Caco-2 (cell line): ENCODE measurements at regions not wholly inside any gene's neighbourhood (a gene's known extent, or its start where the extent isn't known, plus 50 kb on each side); places are given as distances from the start of the nearest gene placed in this dataset.
"Not testable (repeated sequence)": the region's sequence is repeated elsewhere in the genome, so short reads cannot be mapped to it uniquely, and the experiment has no call there.

Experiments
- BruUV-seq: library from RNA; stranded (reverse); fragments of 400-500 nt; replicated peaks from 2 replicates; lab custom pipeline; 2021; lab: Mats Ljungman, UMichigan
- CTCF ChIA-PET: fragments of 300-600 bp; sonication (Branson Sonifier 250); formaldehyde crosslinking; loops from one replicate; lab custom pipeline; 2022; ENCODE audit warnings: antibody characterized with exemption; lab: Charles Lee
- POLR2A ChIA-PET: fragments of 300-600 bp; sonication (Branson Sonifier 250); formaldehyde crosslinking; loops from one replicate; lab custom pipeline; 2022; ENCODE audit warnings: antibody characterized with exemption; lab: Charles Lee
- DNase-seq, 2 experiments: peaks; one replicate each; pipeline versions ENCODE4 v3.0.0 to v3.0.0-alpha.2; 2020 to 2022
- H3K27me3 ChIP-seq: replicated peaks from 2 replicates; pipeline ENCODE4 v1.6.0; 2011; ENCODE audit warnings: low read length; ENCODE audit not compliant: control insufficient read depth, insufficient read depth
- H3K36me3 ChIP-seq: 2 replicates; pipeline ENCODE4 v1.5.1; 2011; ENCODE audit warnings: low read length; ENCODE audit not compliant: control insufficient read depth, insufficient read depth
- H3K4me1 ChIP-seq: fragments of 250-450 bp; sonication (Bioruptor Pico); 2 replicates; pipeline ENCODE4 v1.5.1; 2020; ENCODE audit warnings: mild to moderate bottlenecking
- H3K4me3 ChIP-seq: 2 replicates; pipeline ENCODE4 v1.5.1; 2011; ENCODE audit warnings: low read depth, mild to moderate bottlenecking, control low read depth, low read length
- H3K9me3 ChIP-seq: fragments of 250-450 bp; sonication (Bioruptor Pico); 2 replicates; pipeline ENCODE4 v1.5.1; 2020; ENCODE audit warnings: mild to moderate bottlenecking, moderate library complexity
- H3K27ac Mint-ChIP-seq: one replicate; pipeline ENCODE4 v1.8.0; 2022; ENCODE audit warnings: mixed read lengths; ENCODE audit not compliant: unreplicated experiment
- H3K27me3 Mint-ChIP-seq: one replicate; pipeline ENCODE4 v1.8.0; 2022; ENCODE audit warnings: mixed read lengths; ENCODE audit not compliant: insufficient read depth, unreplicated experiment
- H3K36me3 Mint-ChIP-seq: one replicate; pipeline ENCODE4 v1.8.0; 2022; ENCODE audit warnings: mild to moderate bottlenecking, mixed read lengths; ENCODE audit not compliant: insufficient read depth, unreplicated experiment
- H3K4me1 Mint-ChIP-seq: one replicate; pipeline ENCODE4 v1.8.0; 2022; ENCODE audit warnings: low read depth, mixed read lengths; ENCODE audit not compliant: unreplicated experiment
- H3K4me3 Mint-ChIP-seq: one replicate; pipeline ENCODE4 v1.8.0; 2022; ENCODE audit warnings: mild to moderate bottlenecking, moderate library complexity, mixed read lengths; ENCODE audit not compliant: unreplicated experiment
- H3K9me3 Mint-ChIP-seq: one replicate; pipeline ENCODE4 v1.8.0; 2022; ENCODE audit warnings: mixed read lengths; ENCODE audit not compliant: unreplicated experiment
- CTCF ChIP-seq, 2 experiments: fragments of 200-600 bp in 1 of 2; IDR thresholded peaks; 1 replicate in 1 of 2; 2 replicates in 1 of 2; pipeline versions ENCODE4 v1.5.1 to v1.8.0; 2011 to 2022; ENCODE audit warnings: antibody characterized with exemption in 1 of 2, control low read depth in 1 of 2, inconsistent platforms in 1 of 2, low read depth in 1 of 2, low read length in 1 of 2, mild to moderate bottlenecking in 1 of 2, moderate library complexity in 1 of 2; ENCODE audit not compliant: insufficient read depth in 1 of 2, severe bottlenecking in 1 of 2, unreplicated experiment in 1 of 2
- intact Hi-C: fragments of 100-400 bp; cut with micrococcal nuclease; formaldehyde crosslinking; loops from one replicate; pipeline ENCODE4 v1.10.0; 2022; ENCODE audit not compliant: unreplicated experiment

DNA sequence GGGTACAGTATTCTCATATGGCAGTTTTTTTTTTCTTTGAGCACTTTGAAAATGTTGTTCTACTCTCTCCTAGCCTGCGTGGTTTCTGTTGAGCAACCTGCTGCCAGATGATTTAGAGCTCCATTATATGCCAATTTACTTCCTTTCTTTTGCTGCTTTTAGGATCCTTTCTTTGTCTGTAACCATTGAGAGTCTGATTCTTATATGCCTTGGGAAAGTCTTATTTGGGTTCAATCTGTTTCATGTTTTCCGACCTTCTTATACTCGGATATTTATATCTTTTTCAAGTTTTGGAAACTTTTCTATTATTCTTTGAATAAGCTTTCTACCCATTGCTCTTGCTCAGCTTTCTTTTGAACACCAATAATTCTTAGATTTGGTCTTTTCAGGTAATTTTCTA lies 138.1 kb upstream of the RAG2 start:
- Mint-ChIP-seq H3K4me1 (no peaks in the 10 kb centered on the region), H3K36me3 (no peaks in the 10 kb centered on the region), H3K4me3 (no peak overlapping the region), H3K9me3 (no peaks in the 10 kb centered on the region), H3K27ac (no peak overlapping the region), H3K27me3 (peaks cover 28% of the 10 kb centered on the region)
- no peak for TF ChIP-seq CTCF (IDR thresholded peaks at IDR 0.05; ENCODE audit: insufficient read depth in 1 of 2, low read depth in 1 of 2, low read length in 1 of 2, severe bottlenecking in 1 of 2, unreplicated experiment in 1 of 2)
- POLR2A ChIA-PET, result no interaction called here
- Histone ChIP-seq H3K9me3 (no peaks in the 10 kb centered on the region), H3K4me1 (no peaks in the 10 kb centered on the region), H3K36me3 (no peaks in the 10 kb centered on the region), H3K4me3 (no peak overlapping the region), H3K27me3 (no peaks in the 10 kb centered on the region)
- DNase-seq, result no peak
- intact Hi-C loops, result no loop called here
- CTCF ChIA-PET, result interaction anchor here (2.8 kb wide), 1 partner anchor 11 kb away, joined by 14 read pairs; no protein-coding TSS in a partner anchor
- no TSS peak for BruUV-seq

GRCh38 chr11:36733721-36734120 lies 135.7 kb upstream of the RAG2 start:
- BruUV-seq, H3K36me3 ChIP-seq: not testable (repeated sequence)

GRCh38 chr11:36730761-36731160 lies 132.7 kb upstream of the RAG2 start:
- DNase-seq, result no peak
- H3K9me3 ChIP-seq, result no peaks in the 10 kb centered on the region
- H3K4me1 Mint-ChIP-seq, result no peaks in the 10 kb centered on the region
- no peaks in the 10 kb centered on the region for H3K36me3 Mint-ChIP-seq
- no peaks in the 10 kb centered on the region for H3K4me1 ChIP-seq
- CTCF ChIA-PET, result interaction anchor here (1.6 kb wide), 1 partner anchor 16 kb away, joined by 5 read pairs; no protein-coding TSS in a partner anchor
- no peak overlapping the region for H3K4me3 ChIP-seq
- no peaks in the 10 kb centered on the region for H3K36me3 ChIP-seq
- no TSS peak for BruUV-seq
- POLR2A ChIA-PET, result no interaction called here
- H3K27ac Mint-ChIP-seq, result no peak overlapping the region
- TF ChIP-seq CTCF (IDR thresholded peaks at IDR 0.05; ENCODE audit: insufficient read depth in 1 of 2, low read depth in 1 of 2, low read length in 1 of 2, severe bottlenecking in 1 of 2, unreplicated experiment in 1 of 2), result no peak
- peaks cover 14% of the 10 kb centered on the region for H3K27me3 Mint-ChIP-seq
- intact Hi-C loops, result no loop called here
- H3K27me3 ChIP-seq, result no peaks in the 10 kb centered on the region
- H3K4me3 Mint-ChIP-seq, result no peak overlapping the region
- no peaks in the 10 kb centered on the region for H3K9me3 Mint-ChIP-seq

More at GRCh38 chr11:36733721-36734120, 135.7 kb upstream of the RAG2 start:
- H3K9me3 Mint-ChIP-seq, H3K9me3 ChIP-seq, DNase-seq, H3K4me3 Mint-ChIP-seq, H3K4me1 ChIP-seq, H3K4me3 ChIP-seq, POLR2A ChIA-PET, H3K4me1 Mint-ChIP-seq, H3K27ac Mint-ChIP-seq, H3K36me3 Mint-ChIP-seq, intact Hi-C loops, H3K27me3 ChIP-seq: not testable (repeated sequence)
- CTCF ChIA-PET, result interaction anchor here (0.6 kb wide), 1 partner anchor 14 kb away, joined by 3 read pairs; no protein-coding TSS in a partner anchor
- peaks cover 24% of the 10 kb centered on the region for H3K27me3 Mint-ChIP-seq
